ENCODE measurements at regions not wholly inside any gene's neighbourhood (a gene's known extent, or its start where the extent isn't known, plus 50 kb on each side); places are given as distances from the start of the nearest gene placed in this dataset.

- TF ChIP-seq CTCF (IDR thresholded peaks at IDR 0.05; ENCODE audit: control extremely low read depth in 1 of 3, insufficient read depth in 1 of 3, low read depth in 1 of 3, low read length in 3 of 3) (no peak), SIX5 (IDR thresholded peaks at IDR 0.05; ENCODE audit: low read depth, low read length) (no peak)
These were observed 566.3 kb upstream of the GALNTL6 start for GRCh38 chr4:171246948-171247347.
